SK-N-SH treated with all-trans-retinoic acid at 6 μM for 48 hours (cell line): ENCODE measurements at regions not wholly inside any gene's neighbourhood (a gene's known extent, or its start where the extent isn't known, plus 50 kb on each side); places are given as distances from the start of the nearest gene placed in this dataset.

Experiments
- ATAC-seq: fragments of 200-7000 bp; cut with Tn5 transposase; 3 replicates; pipeline ENCODE4 v1.9.1; 2020; ENCODE audit warnings: mild to moderate bottlenecking, moderate library complexity
- BACH2 ChIP-seq: fragments of 250-450 bp; sonication (Bioruptor Pico); IDR thresholded peaks from 2 replicates; pipeline ENCODE4 v1.9.0; 2021; ENCODE audit warnings: mild to moderate bottlenecking, borderline replicate concordance
- CSDC2 ChIP-seq: fragments of 250-450 bp; sonication (Bioruptor Pico); IDR thresholded peaks from 2 replicates; pipeline ENCODE4 v1.5.0; 2020; ENCODE audit warnings: mild to moderate bottlenecking, moderate library complexity
- CSRNP3 ChIP-seq: fragments of 250-450 bp; sonication (Bioruptor Pico); IDR thresholded peaks from 2 replicates; pipeline ENCODE4 v1.5.1; 2021; ENCODE audit warnings: mild to moderate bottlenecking, moderate library complexity
- ESRRG ChIP-seq: fragments of 250-450 bp; sonication (Bioruptor Pico); IDR thresholded peaks from 2 replicates; pipeline ENCODE4 v1.6.1; 2021; ENCODE audit warnings: mild to moderate bottlenecking
- GLIS3 ChIP-seq: fragments of 250-450 bp; sonication (Bioruptor Pico); IDR thresholded peaks from 2 replicates; pipeline ENCODE4 v1.5.0; 2020; ENCODE audit warnings: mild to moderate bottlenecking, moderate library complexity
- OSR1 ChIP-seq: fragments of 250-450 bp; sonication (Bioruptor Pico); IDR thresholded peaks from 2 replicates; pipeline ENCODE4 v1.8.0; 2022; ENCODE audit warnings: moderate library complexity, mild to moderate bottlenecking, inconsistent platforms
- PATZ1 ChIP-seq: fragments of 250-450 bp; sonication (Bioruptor Pico); IDR thresholded peaks from 2 replicates; pipeline ENCODE4 v1.8.0; 2020; ENCODE audit warnings: mild to moderate bottlenecking, moderate library complexity, borderline replicate concordance
- PPARA ChIP-seq: fragments of 250-450 bp; sonication (Bioruptor Pico); IDR thresholded peaks from 2 replicates; pipeline ENCODE4 v1.5.0; 2020; ENCODE audit warnings: mild to moderate bottlenecking, borderline replicate concordance
- RARB ChIP-seq: fragments of 250-450 bp; sonication (Bioruptor Pico); IDR thresholded peaks from 2 replicates; pipeline ENCODE4 v1.8.0; 2021; ENCODE audit warnings: mild to moderate bottlenecking, moderate library complexity
- SNAI2 ChIP-seq: fragments of 250-450 bp; sonication (Bioruptor Pico); IDR thresholded peaks from 2 replicates; pipeline ENCODE4 v1.5.0; 2020; ENCODE audit warnings: mild to moderate bottlenecking, moderate library complexity
- TCF4 ChIP-seq: fragments of 250-450 bp; sonication (Bioruptor Pico); IDR thresholded peaks from 2 replicates; pipeline ENCODE4 v1.8.0; 2021; ENCODE audit warnings: mild to moderate bottlenecking, moderate library complexity, borderline replicate concordance
- TOX ChIP-seq: fragments of 250-450 bp; sonication (Bioruptor Pico); IDR thresholded peaks from 2 replicates; pipeline ENCODE4 v1.8.0; 2021; ENCODE audit warnings: mild to moderate bottlenecking, moderate library complexity, borderline replicate concordance
- ZC3H10 ChIP-seq: fragments of 250-450 bp; sonication (Bioruptor Pico); IDR thresholded peaks from 2 replicates; pipeline ENCODE4 v1.5.1; 2021; ENCODE audit warnings: mild to moderate bottlenecking, moderate library complexity
- ZFP3 ChIP-seq: fragments of 250-450 bp; sonication (Bioruptor Pico); IDR thresholded peaks from 2 replicates; pipeline ENCODE4 v1.5.0; 2020; ENCODE audit warnings: mild to moderate bottlenecking, moderate library complexity
- ZFP30 ChIP-seq: fragments of 450-650 bp; formaldehyde crosslinking; IDR thresholded peaks from 2 replicates; pipeline ENCODE4 v1.5.0; 2022; ENCODE audit warnings: mild to moderate bottlenecking, moderate library complexity
- ZNF565 ChIP-seq: fragments of 450-650 bp; formaldehyde crosslinking; conservative IDR thresholded peaks from 2 replicates; pipeline ENCODE4 v1.5.0; 2020; ENCODE audit warnings: low read depth, mild to moderate bottlenecking, moderate library complexity
- ZNF70 ChIP-seq: fragments of 450-650 bp; formaldehyde crosslinking; IDR thresholded peaks from 2 replicates; pipeline ENCODE4 v1.5.0; 2020; ENCODE audit warnings: mild to moderate bottlenecking, moderate library complexity
- ZNF8 ChIP-seq: fragments of 450-650 bp; formaldehyde crosslinking; IDR thresholded peaks from 2 replicates; pipeline ENCODE4 v1.5.0; 2020; ENCODE audit warnings: mild to moderate bottlenecking, moderate library complexity
- TF ChIP-seq, protein P1 (sequence below): fragments of 250-450 bp; sonication (Bioruptor Pico); IDR thresholded peaks from 2 replicates; pipeline ENCODE4 v1.5.0; 2020; ENCODE audit warnings: mild to moderate bottlenecking, moderate library complexity
- TF ChIP-seq, protein P2 (sequence below): fragments of 250-450 bp; sonication (Bioruptor Pico); IDR thresholded peaks from 2 replicates; pipeline ENCODE4 v1.5.1; 2020; ENCODE audit warnings: low read depth, mild to moderate bottlenecking, moderate library complexity
- TF ChIP-seq, protein P3 (sequence below): fragments of 250-450 bp; sonication (Bioruptor Pico); IDR thresholded peaks from 2 replicates; pipeline ENCODE4 v1.8.0; 2021; ENCODE audit warnings: low read depth, mild to moderate bottlenecking, moderate library complexity, borderline replicate concordance

- no peak for ATAC-seq
- TF ChIP-seq BACH2 (CRISPR knock-in tag) (no peak), CSDC2 (CRISPR knock-in tag) (no peak)
Observed at GRCh38 chr1:70843452-70843851, 204.2 kb downstream of the PTGER3 start.

DNA sequence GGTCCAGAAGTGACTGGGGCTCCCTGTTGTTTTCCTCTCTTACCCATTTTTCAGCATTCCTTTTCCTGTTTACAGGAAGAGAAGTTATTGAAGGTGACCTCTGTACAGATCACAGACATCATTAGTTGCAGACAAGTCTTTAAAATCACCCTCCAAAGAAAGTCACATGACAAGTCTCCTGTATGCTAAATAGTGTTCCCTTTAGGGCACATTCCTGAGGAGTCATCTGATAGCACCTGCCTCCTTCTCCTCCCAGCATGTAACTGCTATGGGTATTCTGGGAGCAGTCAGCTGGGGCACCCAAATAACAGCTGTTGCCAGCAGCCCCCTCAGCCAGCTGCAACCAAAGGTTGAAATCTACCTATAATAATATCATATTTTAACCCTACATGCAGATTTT lies 200.6 kb downstream of the PTGER3 start:
- no peak for TF ChIP-seq CSDC2 (CRISPR knock-in tag)
- TF ChIP-seq PPARA (CRISPR knock-in tag), result no peak
- TF ChIP-seq ZC3H10 (CRISPR knock-in tag), result no peak
- no peak for TF ChIP-seq ZFP3 (CRISPR knock-in tag)
- no peak for TF ChIP-seq BACH2 (CRISPR knock-in tag)
- TF ChIP-seq, protein P1, sequence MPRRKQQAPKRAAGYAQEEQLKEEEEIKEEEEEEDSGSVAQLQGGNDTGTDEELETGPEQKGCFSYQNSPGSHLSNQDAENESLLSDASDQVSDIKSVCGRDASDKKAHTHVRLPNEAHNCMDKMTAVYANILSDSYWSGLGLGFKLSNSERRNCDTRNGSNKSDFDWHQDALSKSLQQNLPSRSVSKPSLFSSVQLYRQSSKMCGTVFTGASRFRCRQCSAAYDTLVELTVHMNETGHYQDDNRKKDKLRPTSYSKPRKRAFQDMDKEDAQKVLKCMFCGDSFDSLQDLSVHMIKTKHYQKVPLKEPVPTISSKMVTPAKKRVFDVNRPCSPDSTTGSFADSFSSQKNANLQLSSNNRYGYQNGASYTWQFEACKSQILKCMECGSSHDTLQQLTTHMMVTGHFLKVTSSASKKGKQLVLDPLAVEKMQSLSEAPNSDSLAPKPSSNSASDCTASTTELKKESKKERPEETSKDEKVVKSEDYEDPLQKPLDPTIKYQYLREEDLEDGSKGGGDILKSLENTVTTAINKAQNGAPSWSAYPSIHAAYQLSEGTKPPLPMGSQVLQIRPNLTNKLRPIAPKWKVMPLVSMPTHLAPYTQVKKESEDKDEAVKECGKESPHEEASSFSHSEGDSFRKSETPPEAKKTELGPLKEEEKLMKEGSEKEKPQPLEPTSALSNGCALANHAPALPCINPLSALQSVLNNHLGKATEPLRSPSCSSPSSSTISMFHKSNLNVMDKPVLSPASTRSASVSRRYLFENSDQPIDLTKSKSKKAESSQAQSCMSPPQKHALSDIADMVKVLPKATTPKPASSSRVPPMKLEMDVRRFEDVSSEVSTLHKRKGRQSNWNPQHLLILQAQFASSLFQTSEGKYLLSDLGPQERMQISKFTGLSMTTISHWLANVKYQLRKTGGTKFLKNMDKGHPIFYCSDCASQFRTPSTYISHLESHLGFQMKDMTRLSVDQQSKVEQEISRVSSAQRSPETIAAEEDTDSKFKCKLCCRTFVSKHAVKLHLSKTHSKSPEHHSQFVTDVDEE (CRISPR knock-in tag), result no peak
- no peak for TF ChIP-seq TCF4 (CRISPR knock-in tag)
- no peak for TF ChIP-seq RARB (CRISPR knock-in tag)
- TF ChIP-seq ZNF565, result no peak
- no peak for TF ChIP-seq GLIS3
- ATAC-seq, result no peak

DNA sequence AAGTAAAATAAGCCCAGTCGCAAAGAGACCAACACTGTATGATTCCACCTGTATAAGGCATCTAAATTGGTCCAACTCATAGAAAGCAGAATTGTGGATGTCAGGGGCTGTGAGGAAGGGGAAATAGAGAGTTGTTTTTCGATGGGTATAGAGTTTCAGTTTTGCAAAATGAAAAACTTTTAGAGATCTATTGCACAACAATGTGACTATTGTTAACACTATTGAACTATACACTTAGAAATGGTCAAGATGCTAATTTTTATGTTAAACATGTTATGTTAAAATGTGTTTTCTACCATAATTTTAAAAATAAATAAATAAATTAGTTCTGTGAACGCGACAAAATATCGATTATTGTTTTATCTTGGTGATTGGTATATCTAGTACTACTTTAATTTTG lies 192.4 kb downstream of the PTGER3 start:
- TF ChIP-seq PATZ1 (CRISPR knock-in tag) (no peak), ZNF565 (no peak), CSDC2 (CRISPR knock-in tag) (no peak)
- ATAC-seq, result no peak

DNA sequence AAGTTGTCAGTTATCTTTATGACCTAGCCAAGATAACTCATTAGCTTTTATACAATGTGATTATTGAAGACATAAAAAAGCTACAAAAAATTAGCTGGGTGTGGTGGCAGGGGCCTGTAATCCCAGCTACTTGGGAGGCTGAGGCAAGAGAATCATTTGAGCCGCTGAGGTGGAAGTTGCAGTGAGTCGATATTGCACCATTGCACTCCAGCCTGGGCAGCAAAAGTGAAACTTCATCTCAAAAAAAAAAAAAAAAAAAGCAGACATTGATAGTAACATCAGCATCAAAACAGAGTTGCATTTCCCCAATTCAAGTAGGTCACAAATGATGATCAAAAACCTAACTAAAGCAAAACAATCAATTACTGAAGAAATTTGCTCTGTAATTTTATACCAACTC lies 191.4 kb downstream of the PTGER3 start:
- TF ChIP-seq ZC3H10 (CRISPR knock-in tag) (no peak), ZNF8 (no peak), TOX (no peak), GLIS3 (no peak), OSR1 (no peak), PATZ1 (CRISPR knock-in tag) (no peak), RARB (CRISPR knock-in tag) (no peak), SNAI2 (CRISPR knock-in tag) (no peak), ZFP30 (no peak), ESRRG (CRISPR knock-in tag) (no peak), PPARA (CRISPR knock-in tag) (no peak), ZNF565 (no peak), TCF4 (CRISPR knock-in tag) (no peak), CSRNP3 (CRISPR knock-in tag) (no peak), ZNF70 (no peak)
- TF ChIP-seq, protein P2, sequence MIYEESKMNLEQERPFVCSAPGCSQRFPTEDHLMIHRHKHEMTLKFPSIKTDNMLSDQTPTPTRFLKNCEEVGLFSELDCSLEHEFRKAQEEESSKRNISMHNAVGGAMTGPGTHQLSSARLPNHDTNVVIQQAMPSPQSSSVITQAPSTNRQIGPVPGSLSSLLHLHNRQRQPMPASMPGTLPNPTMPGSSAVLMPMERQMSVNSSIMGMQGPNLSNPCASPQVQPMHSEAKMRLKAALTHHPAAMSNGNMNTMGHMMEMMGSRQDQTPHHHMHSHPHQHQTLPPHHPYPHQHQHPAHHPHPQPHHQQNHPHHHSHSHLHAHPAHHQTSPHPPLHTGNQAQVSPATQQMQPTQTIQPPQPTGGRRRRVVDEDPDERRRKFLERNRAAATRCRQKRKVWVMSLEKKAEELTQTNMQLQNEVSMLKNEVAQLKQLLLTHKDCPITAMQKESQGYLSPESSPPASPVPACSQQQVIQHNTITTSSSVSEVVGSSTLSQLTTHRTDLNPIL (CRISPR knock-in tag), result no peak
- TF ChIP-seq, protein P1 (CRISPR knock-in tag), result no peak
- TF ChIP-seq, protein P3, sequence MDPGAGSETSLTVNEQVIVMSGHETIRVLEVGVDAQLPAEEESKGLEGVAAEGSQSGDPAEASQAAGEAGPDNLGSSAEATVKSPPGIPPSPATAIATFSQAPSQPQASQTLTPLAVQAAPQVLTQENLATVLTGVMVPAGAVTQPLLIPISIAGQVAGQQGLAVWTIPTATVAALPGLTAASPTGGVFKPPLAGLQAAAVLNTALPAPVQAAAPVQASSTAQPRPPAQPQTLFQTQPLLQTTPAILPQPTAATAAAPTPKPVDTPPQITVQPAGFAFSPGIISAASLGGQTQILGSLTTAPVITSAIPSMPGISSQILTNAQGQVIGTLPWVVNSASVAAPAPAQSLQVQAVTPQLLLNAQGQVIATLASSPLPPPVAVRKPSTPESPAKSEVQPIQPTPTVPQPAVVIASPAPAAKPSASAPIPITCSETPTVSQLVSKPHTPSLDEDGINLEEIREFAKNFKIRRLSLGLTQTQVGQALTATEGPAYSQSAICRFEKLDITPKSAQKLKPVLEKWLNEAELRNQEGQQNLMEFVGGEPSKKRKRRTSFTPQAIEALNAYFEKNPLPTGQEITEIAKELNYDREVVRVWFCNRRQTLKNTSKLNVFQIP (CRISPR knock-in tag), result no peak
- ATAC-seq, result no peak
